ENCODE measurements at regions not wholly inside any gene's neighbourhood (a gene's known extent, or its start where the extent isn't known, plus 50 kb on each side); places are given as distances from the start of the nearest gene placed in this dataset.

DNA sequence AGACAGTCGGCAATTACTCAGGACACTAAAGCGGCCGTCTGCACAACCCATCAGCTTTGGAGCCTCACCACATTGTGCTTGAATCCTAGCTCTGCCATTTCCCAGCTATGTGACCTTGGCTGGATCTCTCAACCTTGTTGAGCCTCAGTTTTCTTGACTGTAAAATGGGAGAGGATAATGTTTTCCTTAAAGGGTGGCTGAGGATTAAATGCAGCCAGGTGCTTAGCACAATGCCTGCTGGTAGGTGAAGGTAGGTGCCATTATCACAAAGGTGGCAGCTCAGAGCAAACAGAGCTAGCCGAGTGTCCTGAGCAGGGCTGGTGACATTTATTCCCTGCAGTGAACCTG lies 508.5 kb upstream of the ZMIZ1 start:
- TF ChIP-seq, protein P1, sequence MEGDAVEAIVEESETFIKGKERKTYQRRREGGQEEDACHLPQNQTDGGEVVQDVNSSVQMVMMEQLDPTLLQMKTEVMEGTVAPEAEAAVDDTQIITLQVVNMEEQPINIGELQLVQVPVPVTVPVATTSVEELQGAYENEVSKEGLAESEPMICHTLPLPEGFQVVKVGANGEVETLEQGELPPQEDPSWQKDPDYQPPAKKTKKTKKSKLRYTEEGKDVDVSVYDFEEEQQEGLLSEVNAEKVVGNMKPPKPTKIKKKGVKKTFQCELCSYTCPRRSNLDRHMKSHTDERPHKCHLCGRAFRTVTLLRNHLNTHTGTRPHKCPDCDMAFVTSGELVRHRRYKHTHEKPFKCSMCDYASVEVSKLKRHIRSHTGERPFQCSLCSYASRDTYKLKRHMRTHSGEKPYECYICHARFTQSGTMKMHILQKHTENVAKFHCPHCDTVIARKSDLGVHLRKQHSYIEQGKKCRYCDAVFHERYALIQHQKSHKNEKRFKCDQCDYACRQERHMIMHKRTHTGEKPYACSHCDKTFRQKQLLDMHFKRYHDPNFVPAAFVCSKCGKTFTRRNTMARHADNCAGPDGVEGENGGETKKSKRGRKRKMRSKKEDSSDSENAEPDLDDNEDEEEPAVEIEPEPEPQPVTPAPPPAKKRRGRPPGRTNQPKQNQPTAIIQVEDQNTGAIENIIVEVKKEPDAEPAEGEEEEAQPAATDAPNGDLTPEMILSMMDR (conservative IDR thresholded peaks at IDR 0.05; ENCODE audit: low read depth, low read length), result no peak
- no peak for TF ChIP-seq EZH2phosphoT487 (IDR thresholded peaks at IDR 0.05; ENCODE audit: borderline replicate concordance, low read length)

All from PC-3 (cell line).